HUDEP-2 (cell line): ENCODE measurements at regions not wholly inside any gene's neighbourhood (a gene's known extent, or its start where the extent isn't known, plus 50 kb on each side); places are given as distances from the start of the nearest gene placed in this dataset.

Experiments
- DNase-seq, 76 experiments: peaks; one replicate each; lab custom pipeline; 2025; ENCODE audit not compliant: unreplicated experiment in 76 of 76; lab: John Stamatoyannopoulos, UW

DNA sequence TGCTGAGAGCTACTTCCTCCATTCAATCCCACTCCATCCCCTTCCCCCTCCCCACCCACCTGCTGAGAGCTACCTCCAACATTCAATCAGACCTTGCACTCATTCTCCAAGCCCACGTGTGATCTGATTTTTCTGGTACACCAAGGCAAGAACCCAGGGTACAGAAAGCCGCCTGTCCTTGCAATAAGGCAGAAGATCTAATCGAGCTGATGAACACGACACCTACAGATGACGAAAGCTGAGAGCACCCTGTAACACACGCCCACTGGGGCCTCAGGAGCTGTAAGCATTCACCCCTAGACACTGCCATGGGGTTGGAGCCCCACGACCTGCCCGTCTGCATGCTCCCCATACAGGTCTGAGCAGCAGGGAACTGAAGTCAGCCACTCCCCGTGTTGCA is 58.3 kb downstream of the TRIML1 start:
- no peak for DNase-seq

GRCh38 chr4:188198982-188199792 is 59.9 kb downstream of the TRIML1 start:
- no peak for DNase-seq

DNA sequence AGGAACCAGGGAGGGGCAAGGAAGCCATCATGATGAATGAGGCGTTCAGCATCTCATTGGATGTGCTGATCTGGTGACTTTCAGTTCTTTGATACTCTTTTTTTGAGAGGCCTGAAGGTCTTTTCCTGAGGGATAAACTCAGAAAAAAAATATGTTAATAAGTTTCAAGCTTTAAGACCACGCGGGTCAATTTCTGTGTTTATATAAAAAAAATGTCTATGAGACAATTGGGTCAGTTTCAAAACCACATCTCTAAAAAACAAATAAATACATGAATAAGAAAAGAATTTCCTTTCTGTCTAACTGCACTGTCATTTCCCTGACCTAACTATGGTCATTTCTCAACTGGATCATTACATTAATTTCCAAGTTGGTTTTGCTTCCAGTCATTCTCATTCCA is 62.6 kb downstream of the TRIML1 start:
- no peak for DNase-seq

- no peak for DNase-seq
Measured at GRCh38 chr4:188206783-188207182, 67.5 kb downstream of the TRIML1 start.

DNA sequence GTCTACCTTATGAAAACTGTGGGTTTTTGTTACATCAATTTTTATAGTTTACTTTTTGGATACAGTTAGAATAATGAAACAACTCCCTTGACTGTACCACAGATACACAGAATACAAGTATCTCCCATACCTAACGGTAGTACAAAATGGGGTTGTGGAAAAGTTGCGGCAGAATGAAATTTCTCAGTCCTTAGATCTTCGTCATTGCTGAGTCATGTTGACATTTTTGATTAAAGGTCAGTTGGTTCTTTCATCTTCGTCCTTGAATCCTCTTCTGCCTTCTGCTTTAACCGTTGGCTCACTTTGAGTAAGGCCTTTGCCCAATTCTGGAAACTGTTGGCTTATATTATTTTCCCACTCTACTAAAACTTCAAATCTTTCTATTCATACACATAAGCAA is 75.6 kb downstream of the TRIML1 start:
- no peak for DNase-seq

DNA sequence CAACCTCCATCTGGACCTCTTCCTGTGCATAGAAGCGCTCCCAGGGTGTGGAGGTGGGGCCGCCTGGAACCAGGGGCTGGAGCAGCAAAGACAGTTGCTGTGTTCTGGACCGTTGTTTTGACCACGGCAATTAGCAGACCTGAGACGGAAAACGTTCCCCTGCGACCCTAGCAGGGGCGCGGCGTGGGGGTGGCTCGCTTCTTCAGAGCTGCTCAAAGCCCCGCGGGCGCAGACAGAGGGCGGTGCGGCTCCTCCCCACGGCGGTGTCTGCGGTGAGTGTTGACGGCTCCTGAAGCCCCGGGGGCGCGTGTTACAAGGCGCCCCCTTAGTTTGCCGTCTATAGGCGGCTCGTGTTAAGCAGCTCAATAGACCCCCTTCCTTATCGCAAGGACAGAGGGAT is 79.2 kb downstream of the TRIML1 start:
- DNase-seq = no peak

DNA sequence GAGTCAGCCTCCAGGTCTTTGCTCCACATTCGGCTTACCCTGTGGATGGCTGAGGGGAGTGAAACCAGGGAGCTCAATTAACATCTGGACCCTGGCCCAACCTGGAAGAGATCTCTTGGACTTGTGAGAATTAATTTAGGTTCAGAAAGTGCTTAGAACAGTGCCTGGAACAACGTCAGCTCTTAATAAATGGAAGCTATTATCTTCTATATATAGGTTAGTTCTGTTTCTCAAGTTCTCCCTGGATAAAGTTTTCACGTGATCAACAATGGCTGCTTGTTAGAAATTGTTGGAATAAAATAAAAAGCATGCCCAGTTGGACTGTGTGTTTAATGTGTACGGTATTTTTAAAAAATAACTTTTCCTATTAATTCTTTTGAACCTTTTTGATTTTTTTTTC is 80.8 kb downstream of the TRIML1 start:
- DNase-seq = no peak

DNA sequence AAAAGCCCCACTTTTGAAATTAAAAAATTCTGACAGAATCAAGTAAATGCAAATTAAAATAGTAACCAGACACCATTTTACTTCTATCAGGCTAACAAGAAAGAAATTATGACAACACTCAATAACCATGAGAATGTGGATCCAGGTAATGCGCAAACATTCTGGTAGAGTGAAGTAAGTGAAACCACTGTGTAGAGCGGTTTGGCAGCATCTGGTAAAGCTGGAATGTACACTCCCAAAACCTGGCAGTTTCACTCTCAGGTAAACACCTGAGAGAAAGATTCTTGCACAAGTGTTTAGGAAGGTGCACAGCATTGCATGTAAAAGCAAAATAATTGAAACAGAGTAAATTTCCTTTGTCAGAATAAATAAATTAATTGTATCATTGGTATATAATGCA is 81.8 kb downstream of the TRIML1 start:
- no peak for DNase-seq

DNA sequence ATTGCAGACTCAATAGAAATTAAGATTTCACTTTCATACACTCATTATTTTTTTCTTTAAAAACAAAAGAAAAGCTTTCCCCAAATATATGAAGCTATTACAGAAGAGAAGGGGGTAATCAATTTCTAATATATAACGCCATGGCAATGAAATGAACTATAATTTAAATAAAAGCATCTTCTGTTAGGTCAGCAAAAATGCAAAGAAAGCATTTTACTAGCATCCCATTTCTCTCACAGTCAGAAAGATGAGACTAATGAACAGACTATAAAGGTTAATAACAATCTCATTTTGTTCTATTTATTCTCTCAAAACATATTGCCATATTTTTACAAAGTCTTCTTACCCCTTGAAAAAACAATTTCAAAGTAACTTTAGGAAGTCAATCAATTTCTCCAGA is 89.0 kb downstream of the TRIML1 start:
- DNase-seq = no peak

DNA sequence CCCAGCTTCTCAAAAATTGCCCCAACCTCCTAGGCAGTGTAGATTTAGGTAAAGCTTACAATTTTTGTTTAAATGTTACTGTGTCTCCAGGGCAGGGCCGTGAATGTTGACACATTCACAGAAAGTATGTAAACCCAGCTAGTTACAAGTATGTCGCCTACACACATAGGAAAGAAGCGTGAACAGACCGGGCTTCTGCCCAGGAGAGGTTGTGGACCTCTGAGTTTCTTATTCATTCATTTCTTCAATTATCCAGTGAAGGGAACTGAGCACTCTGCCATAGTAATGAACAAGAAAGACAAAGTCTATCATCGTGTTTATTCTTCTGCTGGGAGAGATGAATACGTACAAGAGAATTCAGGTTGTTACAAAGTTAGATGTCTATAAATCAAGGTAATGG is 93.2 kb downstream of the TRIML1 start:
- no peak for DNase-seq

DNA sequence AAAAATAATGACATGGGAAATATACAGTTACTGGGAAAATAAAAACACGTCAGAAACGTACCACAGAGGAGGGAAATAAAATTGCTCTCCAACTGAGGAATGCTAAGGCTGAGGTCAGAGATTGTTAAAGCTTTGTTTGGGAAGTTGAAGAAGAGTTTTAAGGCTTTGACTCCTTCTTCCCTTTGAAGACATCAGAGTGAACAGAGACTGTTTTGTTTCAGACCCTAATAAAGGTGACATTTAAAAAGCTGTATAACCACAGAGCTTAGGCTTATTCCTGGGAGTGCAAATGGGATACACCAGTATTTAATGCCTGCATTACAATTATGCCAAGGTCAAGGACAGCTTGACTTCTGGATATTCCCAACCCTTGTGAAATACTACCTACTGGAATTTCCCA is 102.8 kb downstream of the TRIML1 start:
- DNase-seq = no peak

GRCh38 chr4:188245651-188246050 is 106.4 kb downstream of the TRIML1 start:
- no peak for DNase-seq

DNA sequence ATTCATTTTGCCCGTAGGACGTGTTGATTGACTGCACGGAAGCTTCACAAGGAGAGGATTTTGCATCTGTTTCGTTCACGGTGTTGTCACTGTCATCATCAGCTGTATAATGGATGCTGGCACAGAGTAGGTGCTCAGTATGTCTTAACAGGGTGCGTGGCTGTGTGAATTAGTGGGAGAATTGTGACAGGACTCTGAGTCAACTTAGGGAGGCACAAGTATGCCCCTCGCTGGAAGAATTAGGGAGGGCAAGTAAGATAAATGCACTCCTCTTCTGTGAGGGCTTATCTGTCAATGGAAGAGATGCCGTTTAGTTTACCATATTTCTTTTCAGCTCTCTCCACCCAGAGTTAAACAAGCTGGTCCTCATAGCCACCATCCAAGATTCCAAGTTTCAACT is 107.2 kb downstream of the TRIML1 start:
- DNase-seq = no peak

DNA sequence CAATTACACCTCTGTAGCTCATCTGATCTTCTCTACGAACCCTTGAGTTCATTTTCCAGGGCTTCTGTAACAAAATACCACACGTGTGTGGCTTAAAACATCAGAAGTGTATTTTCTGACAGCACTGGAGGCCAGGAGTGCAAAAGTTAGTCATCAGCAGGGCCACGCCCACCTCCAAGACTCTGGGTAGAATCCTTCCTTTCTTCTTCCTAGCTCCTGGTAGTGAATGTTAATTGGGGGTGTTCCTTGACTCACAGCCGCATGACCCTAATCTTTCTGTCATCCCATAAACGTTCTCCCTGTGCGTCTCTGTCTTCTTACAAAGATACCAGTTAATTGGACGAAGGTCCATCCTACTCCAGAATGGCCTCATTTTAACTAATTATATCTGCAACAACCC is 115.0 kb downstream of the TRIML1 start:
- DNase-seq = no peak

GRCh38 chr4:188262464-188262863 is 123.2 kb downstream of the TRIML1 start:
- peak in 1 of 76 experiments; percentile 0 for DNase-seq

DNA sequence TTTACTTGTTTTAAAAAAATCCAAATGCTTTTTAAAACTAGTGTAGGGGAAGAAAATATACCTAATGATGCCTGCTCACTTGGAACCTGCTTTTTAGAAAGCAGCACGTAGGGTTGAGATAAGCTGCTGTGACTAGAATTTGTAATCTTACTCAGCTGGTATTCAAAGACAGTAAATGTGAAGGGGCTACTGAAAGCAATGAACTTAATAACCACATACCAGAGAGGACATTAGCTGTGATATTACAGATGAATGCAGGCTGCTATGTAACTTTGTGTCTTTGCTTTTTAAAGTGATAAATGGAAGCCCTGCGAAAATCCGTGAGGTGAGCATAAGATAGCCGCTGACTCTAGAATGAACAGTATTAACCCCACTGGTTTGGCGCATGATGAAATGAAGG is 124.1 kb downstream of the TRIML1 start:
- DNase-seq = no peak

GRCh38 chr4:188266386-188266785 is 127.1 kb downstream of the TRIML1 start:
- no peak for DNase-seq

DNA sequence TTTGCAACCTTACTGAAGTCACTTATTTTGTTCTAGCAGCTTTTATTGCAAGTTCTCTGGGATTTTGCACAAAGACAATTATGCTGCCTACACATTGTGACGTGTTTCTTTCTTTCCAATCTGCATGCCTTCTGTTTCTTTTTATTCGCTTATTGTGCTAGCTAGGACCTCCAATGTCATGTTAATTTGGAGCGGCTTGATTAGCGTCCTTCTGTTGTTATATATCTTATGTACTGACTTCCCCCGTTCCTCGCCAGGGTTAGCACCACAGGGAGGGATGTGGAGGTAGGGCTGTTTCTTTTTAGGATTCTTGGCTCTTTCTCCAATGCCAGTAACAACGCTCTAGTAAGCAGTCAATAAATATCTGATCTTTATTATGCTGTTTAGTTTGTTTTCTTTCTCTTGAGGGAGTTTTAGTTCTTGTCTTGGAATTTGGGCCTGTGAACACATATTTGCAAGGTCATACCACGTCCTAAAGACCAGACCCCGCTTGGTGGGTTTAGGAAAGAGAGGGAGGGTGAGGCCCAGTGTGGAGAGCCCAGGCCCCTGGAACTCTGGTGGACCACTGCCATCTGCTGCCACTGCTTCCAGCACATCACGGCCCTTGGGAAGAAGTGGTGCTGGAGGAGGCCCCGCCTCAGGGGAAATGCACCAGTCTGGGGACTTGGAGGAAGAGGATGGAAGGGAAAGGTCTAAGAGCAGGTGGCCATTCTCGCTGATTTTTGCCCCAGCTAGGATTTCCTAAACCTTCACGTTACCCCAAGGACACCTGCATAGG is 129.1 kb downstream of the TRIML1 start:
- no peak for DNase-seq

DNA sequence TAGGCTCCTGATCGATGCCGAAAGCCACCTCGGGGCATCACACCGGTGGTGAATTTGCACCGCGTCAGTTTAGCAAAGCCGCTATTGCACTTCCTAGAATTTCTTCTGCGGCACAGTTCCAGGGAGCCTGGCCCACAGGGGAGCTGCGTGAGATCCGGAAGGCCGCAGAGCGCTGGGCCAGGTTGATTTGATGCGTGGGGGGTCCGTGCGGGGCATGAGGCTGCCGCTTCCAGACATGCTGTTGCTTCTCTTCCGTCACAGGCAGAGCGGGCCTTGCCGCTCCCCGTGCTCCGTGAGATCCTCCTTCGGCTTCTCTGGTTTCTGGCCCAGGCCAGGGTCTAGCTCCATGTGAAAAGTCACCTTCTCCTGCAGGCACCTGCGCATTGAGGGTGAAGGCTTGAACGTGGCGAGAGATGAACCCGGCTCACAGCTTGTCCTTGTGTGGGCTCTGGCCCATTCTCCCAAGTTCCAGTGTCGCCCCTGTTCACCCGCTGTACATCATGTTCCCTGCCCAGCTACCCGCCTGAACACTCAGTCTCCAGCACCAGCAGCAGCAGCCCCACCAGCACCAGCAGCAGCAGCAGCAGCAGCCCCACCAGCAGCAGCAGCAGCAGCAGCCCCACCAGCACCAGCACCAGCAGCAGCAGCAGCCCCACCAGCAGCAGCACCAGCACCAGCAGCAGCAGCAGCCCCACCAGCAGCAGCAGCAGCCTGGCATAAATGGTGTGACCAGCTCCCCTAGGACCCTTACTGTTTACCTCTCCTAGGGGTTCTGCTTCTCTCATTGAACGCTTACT is 131.2 kb downstream of the TRIML1 start:
- no peak for DNase-seq

- no peak for DNase-seq
Measured at GRCh38 chr4:188275686-188276085, 136.4 kb downstream of the TRIML1 start.

- DNase-seq = no peak
Measured at GRCh38 chr4:188279184-188279583, 139.9 kb downstream of the TRIML1 start.
